ENCODE measurements at regions not wholly inside any gene's neighbourhood (a gene's known extent, or its start where the extent isn't known, plus 50 kb on each side); places are given as distances from the start of the nearest gene placed in this dataset.

GRCh38 chr2:104606056-104606455 lies 247.9 kb upstream of the POU3F3 start:
- TF ChIP-seq CTCF (conservative IDR thresholded peaks at IDR 0.05 in 1 of 2, IDR thresholded peaks at IDR 0.05 in 1 of 2; ENCODE audit: low read depth in 1 of 2, low read length in 2 of 2) (no peak), EZH2 (IDR thresholded peaks at IDR 0.05; ENCODE audit: low read length, missing control alignments) (no peak)

Measured in fibroblast of lung (primary cell).